ENCODE measurements at regions not wholly inside any gene's neighbourhood (a gene's known extent, or its start where the extent isn't known, plus 50 kb on each side); places are given as distances from the start of the nearest gene placed in this dataset.
"Not testable (repeated sequence)": the region's sequence is repeated elsewhere in the genome, so short reads cannot be mapped to it uniquely, and the experiment has no call there.

- DNase-seq = not testable (repeated sequence)
These were observed 132.2 kb upstream of the CIBAR2 start for GRCh38 chr16:85244452-85244851.

GRCh38 chr16:85245307-85246172 lies 133.3 kb upstream of the CIBAR2 start:
- DNase-seq = peak; percentile 41

GRCh38 chr16:85246473-85246872 lies 134.2 kb upstream of the CIBAR2 start:
- DNase-seq = no peak

GRCh38 chr16:85246973-85247372 lies 134.7 kb upstream of the CIBAR2 start:
- no peak for DNase-seq

- DNase-seq = no peak
These were observed 136.1 kb upstream of the CIBAR2 start for GRCh38 chr16:85248342-85248741.

GRCh38 chr16:85248857-85249256 lies 136.6 kb upstream of the CIBAR2 start:
- DNase-seq = no peak

GRCh38 chr16:85249418-85250146 lies 137.3 kb upstream of the CIBAR2 start:
- DNase-seq = no peak

GRCh38 chr16:85250147-85250463 lies 137.8 kb upstream of the CIBAR2 start:
- no peak for DNase-seq

GRCh38 chr16:85250609-85251223 lies 138.4 kb upstream of the CIBAR2 start:
- DNase-seq = no peak

- DNase-seq = no peak
These were observed 139.0 kb upstream of the CIBAR2 start for GRCh38 chr16:85251225-85251760.

GRCh38 chr16:85252014-85252413 lies 139.7 kb upstream of the CIBAR2 start:
- no peak for DNase-seq

- DNase-seq = no peak
These were observed 140.2 kb upstream of the CIBAR2 start for GRCh38 chr16:85252461-85252860.

- DNase-seq = peak; percentile 71
These were observed 141.0 kb upstream of the CIBAR2 start for GRCh38 chr16:85253084-85253941.

- no peak for DNase-seq
These were observed 141.8 kb upstream of the CIBAR2 start for GRCh38 chr16:85254051-85254450.

- DNase-seq = no peak
These were observed 142.6 kb upstream of the CIBAR2 start for GRCh38 chr16:85254921-85255320.

- DNase-seq = no peak
These were observed 143.5 kb upstream of the CIBAR2 start for GRCh38 chr16:85255777-85256176.

- DNase-seq = no peak
These were observed 144.0 kb upstream of the CIBAR2 start for GRCh38 chr16:85256190-85256739.

GRCh38 chr16:85257483-85257882 lies 145.2 kb upstream of the CIBAR2 start:
- DNase-seq = no peak

GRCh38 chr16:85258166-85258565 lies 145.9 kb upstream of the CIBAR2 start:
- DNase-seq = no peak

GRCh38 chr16:85258629-85259028 lies 146.4 kb upstream of the CIBAR2 start:
- no peak for DNase-seq

- no peak for DNase-seq
These were observed 147.0 kb upstream of the CIBAR2 start for GRCh38 chr16:85259115-85259831.

- no peak for DNase-seq
These were observed 147.5 kb upstream of the CIBAR2 start for GRCh38 chr16:85259832-85260167.

All from stimulated activated CD4-positive, alpha-beta T cell treated with anti-CD3 and anti-CD28 coated beads, Interleukin-4, amount 100 ng/mL, for 1 hour (primary cell).